Keratinocyte (primary cell): ENCODE measurements at regions not wholly inside any gene's neighbourhood (a gene's known extent, or its start where the extent isn't known, plus 50 kb on each side); places are given as distances from the start of the nearest gene placed in this dataset.

Experiments
- EZH2 ChIP-seq: IDR thresholded peaks from one replicate; pipeline ENCODE4 v1.6.1; 2012; ENCODE audit warnings: inconsistent platforms, mild to moderate bottlenecking, low read length, moderate library complexity
- TF ChIP-seq, protein P1 (sequence below), 3 experiments: IDR thresholded peaks in 1 of 3; conservative IDR thresholded peaks in 1 of 3; optimal IDR thresholded peaks in 1 of 3; 2 replicates in 2 of 3; 3 replicates in 1 of 3; pipeline versions ENCODE3 to v1.5.1; 2011; ENCODE audit warnings: low read length in 3 of 3, mild to moderate bottlenecking in 3 of 3, moderate library complexity in 2 of 3, control low read depth in 1 of 3, inconsistent platforms in 1 of 3; ENCODE audit not compliant: insufficient read depth in 2 of 3; ENCODE audit errors: extremely low read depth in 1 of 3

GRCh38 chr6:25219216-25219916 is 59.8 kb upstream of the CARMIL1 start:
- TF ChIP-seq, protein P1, sequence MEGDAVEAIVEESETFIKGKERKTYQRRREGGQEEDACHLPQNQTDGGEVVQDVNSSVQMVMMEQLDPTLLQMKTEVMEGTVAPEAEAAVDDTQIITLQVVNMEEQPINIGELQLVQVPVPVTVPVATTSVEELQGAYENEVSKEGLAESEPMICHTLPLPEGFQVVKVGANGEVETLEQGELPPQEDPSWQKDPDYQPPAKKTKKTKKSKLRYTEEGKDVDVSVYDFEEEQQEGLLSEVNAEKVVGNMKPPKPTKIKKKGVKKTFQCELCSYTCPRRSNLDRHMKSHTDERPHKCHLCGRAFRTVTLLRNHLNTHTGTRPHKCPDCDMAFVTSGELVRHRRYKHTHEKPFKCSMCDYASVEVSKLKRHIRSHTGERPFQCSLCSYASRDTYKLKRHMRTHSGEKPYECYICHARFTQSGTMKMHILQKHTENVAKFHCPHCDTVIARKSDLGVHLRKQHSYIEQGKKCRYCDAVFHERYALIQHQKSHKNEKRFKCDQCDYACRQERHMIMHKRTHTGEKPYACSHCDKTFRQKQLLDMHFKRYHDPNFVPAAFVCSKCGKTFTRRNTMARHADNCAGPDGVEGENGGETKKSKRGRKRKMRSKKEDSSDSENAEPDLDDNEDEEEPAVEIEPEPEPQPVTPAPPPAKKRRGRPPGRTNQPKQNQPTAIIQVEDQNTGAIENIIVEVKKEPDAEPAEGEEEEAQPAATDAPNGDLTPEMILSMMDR (optimal IDR thresholded peaks at IDR 0.05 in 1 of 3, IDR thresholded peaks at IDR 0.05 in 1 of 3, conservative IDR thresholded peaks at IDR 0.05 in 1 of 3; ENCODE audit: extremely low read depth in 1 of 3, insufficient read depth in 2 of 3, low read length in 3 of 3) = no peak
- TF ChIP-seq EZH2 = no peak
